PC-3 (cell line): ENCODE measurements at regions not wholly inside any gene's neighbourhood (a gene's known extent, or its start where the extent isn't known, plus 50 kb on each side); places are given as distances from the start of the nearest gene placed in this dataset.

Experiments
- CTCF ChIP-seq: fragments of 300-600 bp; sonication (generic); conservative IDR thresholded peaks from 2 replicates; pipeline ENCODE4 v1.5.1; 2017; ENCODE audit warnings: antibody characterized with exemption, low read depth, mild to moderate bottlenecking, low read length
- EZH2 ChIP-seq: fragments of 300-600 bp; sonication (generic); IDR thresholded peaks from one replicate; pipeline ENCODE4 v1.6.1; 2017; ENCODE audit warnings: antibody characterized with exemption, mild to moderate bottlenecking, low read length; ENCODE audit not compliant: unreplicated experiment

DNA sequence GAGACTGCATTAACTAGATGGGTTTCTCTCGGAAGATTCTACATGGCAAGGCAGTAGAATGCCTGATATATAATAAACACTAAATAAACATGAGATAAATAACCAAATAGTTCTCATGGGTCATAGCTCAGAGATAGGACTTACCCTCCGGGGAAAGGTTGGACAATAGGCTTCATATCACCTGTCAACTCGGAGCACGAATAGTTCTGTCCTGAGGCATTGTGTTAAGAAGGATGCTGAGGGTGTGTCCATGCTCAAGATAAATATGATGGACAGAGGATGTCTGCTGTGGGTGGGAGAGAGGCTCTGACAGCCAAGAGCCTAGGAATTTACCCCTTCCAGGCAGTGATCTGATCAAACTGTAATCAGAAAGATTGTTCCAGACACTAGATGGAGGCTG is 474.0 kb downstream of the MIAT start:
- no peak for TF ChIP-seq CTCF
- TF ChIP-seq EZH2: no peak
